ENCODE measurements at regions not wholly inside any gene's neighbourhood (a gene's known extent, or its start where the extent isn't known, plus 50 kb on each side); places are given as distances from the start of the nearest gene placed in this dataset.

DNA sequence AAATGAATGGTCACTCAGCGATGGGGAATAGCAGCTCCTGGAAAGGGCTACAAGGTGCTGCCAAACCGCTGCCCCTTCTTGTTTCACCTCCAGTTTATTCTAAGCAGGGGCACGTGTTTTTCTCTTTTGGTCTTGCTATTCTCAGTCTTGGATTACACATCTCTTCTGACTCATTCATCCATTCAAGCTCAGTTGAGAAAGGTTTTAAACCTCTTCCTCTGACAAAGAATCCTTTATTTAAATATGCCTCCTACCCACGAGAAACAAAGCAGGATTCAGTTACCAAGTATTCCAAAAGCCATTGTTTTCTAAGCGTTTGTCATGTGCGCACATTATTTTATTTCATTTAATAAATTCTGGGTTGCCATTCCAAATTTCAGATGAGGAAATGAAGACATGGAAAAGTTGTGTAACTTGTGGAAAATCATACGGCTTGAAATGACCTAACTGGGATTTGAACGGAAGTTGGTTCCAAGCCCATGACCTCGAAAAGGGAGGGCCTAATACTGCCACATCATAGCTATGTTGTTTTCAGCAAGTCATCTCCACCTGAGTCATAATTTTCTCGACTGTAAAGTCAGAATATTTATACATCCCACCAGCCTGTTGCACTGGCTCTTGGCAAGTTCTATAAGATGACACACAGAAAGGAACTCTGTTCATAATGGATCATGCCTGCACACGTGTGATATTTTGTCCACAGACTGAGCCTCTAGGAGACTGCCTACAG, 292.0 kb upstream of the SLCO3A1 start:
- TF ChIP-seq, protein P1, sequence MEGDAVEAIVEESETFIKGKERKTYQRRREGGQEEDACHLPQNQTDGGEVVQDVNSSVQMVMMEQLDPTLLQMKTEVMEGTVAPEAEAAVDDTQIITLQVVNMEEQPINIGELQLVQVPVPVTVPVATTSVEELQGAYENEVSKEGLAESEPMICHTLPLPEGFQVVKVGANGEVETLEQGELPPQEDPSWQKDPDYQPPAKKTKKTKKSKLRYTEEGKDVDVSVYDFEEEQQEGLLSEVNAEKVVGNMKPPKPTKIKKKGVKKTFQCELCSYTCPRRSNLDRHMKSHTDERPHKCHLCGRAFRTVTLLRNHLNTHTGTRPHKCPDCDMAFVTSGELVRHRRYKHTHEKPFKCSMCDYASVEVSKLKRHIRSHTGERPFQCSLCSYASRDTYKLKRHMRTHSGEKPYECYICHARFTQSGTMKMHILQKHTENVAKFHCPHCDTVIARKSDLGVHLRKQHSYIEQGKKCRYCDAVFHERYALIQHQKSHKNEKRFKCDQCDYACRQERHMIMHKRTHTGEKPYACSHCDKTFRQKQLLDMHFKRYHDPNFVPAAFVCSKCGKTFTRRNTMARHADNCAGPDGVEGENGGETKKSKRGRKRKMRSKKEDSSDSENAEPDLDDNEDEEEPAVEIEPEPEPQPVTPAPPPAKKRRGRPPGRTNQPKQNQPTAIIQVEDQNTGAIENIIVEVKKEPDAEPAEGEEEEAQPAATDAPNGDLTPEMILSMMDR (optimal IDR thresholded peaks at IDR 0.05 in 1 of 3, IDR thresholded peaks at IDR 0.05 in 1 of 3, conservative IDR thresholded peaks at IDR 0.05 in 1 of 3; ENCODE audit: extremely low read depth in 1 of 3, insufficient read depth in 2 of 3, low read length in 3 of 3): no peak
- TF ChIP-seq EZH2 (IDR thresholded peaks at IDR 0.05; ENCODE audit: low read length): no peak

Data from keratinocyte (primary cell).